ENCODE measurements at regions not wholly inside any gene's neighbourhood (a gene's known extent, or its start where the extent isn't known, plus 50 kb on each side); places are given as distances from the start of the nearest gene placed in this dataset.

GRCh38 chr6:146902846-146903245 lies 301.4 kb upstream of the STXBP5 start:
- H3K27ac ChIP-seq (ENCODE audit: low read length), result no peak overlapping the region

GRCh38 chr6:146903451-146903850 lies 300.8 kb upstream of the STXBP5 start:
- no peaks in the 10 kb centered on the region for H3K9me2 ChIP-seq (replicated peaks; ENCODE audit: insufficient read depth, low read length)
- no peaks in the 10 kb centered on the region for H3F3A ChIP-seq (ENCODE audit: insufficient read depth, low read length)
- H3K36me3 ChIP-seq (replicated peaks; ENCODE audit: insufficient read depth, low read length), result no peaks in the 10 kb centered on the region
- no peaks in the 10 kb centered on the region for H3K27me3 ChIP-seq (replicated peaks; ENCODE audit: insufficient read depth, low read length)
- H3K9me3 ChIP-seq (replicated peaks; ENCODE audit: insufficient read depth, low read length), result no peaks in the 10 kb centered on the region
- H3K4me1 ChIP-seq (ENCODE audit: low read length), result no peaks in the 10 kb centered on the region
- no peak overlapping the region for H3K9ac ChIP-seq (ENCODE audit: low read length)
- DNase-seq, result no peak
- H3K79me2 ChIP-seq (ENCODE audit: low read length), result no peaks in the 10 kb centered on the region
- no peaks in the 10 kb centered on the region for H4K20me1 ChIP-seq (ENCODE audit: insufficient read depth, low read length)
- H3K4me3 ChIP-seq (ENCODE audit: low read length), result no peak overlapping the region
- TF ChIP-seq EZH2phosphoT487 (IDR thresholded peaks at IDR 0.05; ENCODE audit: low read length) (no peak), CTCF (IDR thresholded peaks at IDR 0.05; ENCODE audit: low read length) (no peak), EZH2 (optimal IDR thresholded peaks at IDR 0.05; ENCODE audit: low read depth, low read length) (no peak)
- no peak overlapping the region for H3K4me2 ChIP-seq (ENCODE audit: low read depth, low read length)
- no peak overlapping the region for H3K27ac ChIP-seq (ENCODE audit: low read length)
- no peak overlapping the region for H2AFZ ChIP-seq (ENCODE audit: low read length)

More at GRCh38 chr6:146902846-146903245, 301.4 kb upstream of the STXBP5 start:
- DNase-seq, result no peak
- Histone ChIP-seq H3K36me3 (replicated peaks; ENCODE audit: insufficient read depth, low read length) (no peaks in the 10 kb centered on the region), H3K79me2 (ENCODE audit: low read length) (no peaks in the 10 kb centered on the region), H3K9me2 (replicated peaks; ENCODE audit: insufficient read depth, low read length) (no peaks in the 10 kb centered on the region), H3K9me3 (replicated peaks; ENCODE audit: insufficient read depth, low read length) (no peaks in the 10 kb centered on the region), H2AFZ (ENCODE audit: low read length) (no peak overlapping the region), H3K4me3 (ENCODE audit: low read length) (no peak overlapping the region), H3K4me2 (ENCODE audit: low read depth, low read length) (no peak overlapping the region), H3F3A (ENCODE audit: insufficient read depth, low read length) (no peaks in the 10 kb centered on the region), H3K27me3 (replicated peaks; ENCODE audit: insufficient read depth, low read length) (no peaks in the 10 kb centered on the region), H4K20me1 (ENCODE audit: insufficient read depth, low read length) (no peaks in the 10 kb centered on the region), H3K9ac (ENCODE audit: low read length) (no peak overlapping the region), H3K4me1 (ENCODE audit: low read length) (no peaks in the 10 kb centered on the region)
- TF ChIP-seq EZH2phosphoT487 (IDR thresholded peaks at IDR 0.05; ENCODE audit: low read length), result no peak
- TF ChIP-seq CTCF (IDR thresholded peaks at IDR 0.05; ENCODE audit: low read length), result no peak
- no peak for TF ChIP-seq EZH2 (optimal IDR thresholded peaks at IDR 0.05; ENCODE audit: low read depth, low read length)

GRCh38 chr6:146904596-146904995 lies 299.6 kb upstream of the STXBP5 start:
- Histone ChIP-seq H4K20me1 (ENCODE audit: insufficient read depth, low read length) (no peaks in the 10 kb centered on the region), H3K9me2 (replicated peaks; ENCODE audit: insufficient read depth, low read length) (no peaks in the 10 kb centered on the region), H3K36me3 (replicated peaks; ENCODE audit: insufficient read depth, low read length) (no peaks in the 10 kb centered on the region), H3K4me2 (ENCODE audit: low read depth, low read length) (no peak overlapping the region), H3K4me1 (ENCODE audit: low read length) (no peaks in the 10 kb centered on the region), H3F3A (ENCODE audit: insufficient read depth, low read length) (no peaks in the 10 kb centered on the region), H3K9me3 (replicated peaks; ENCODE audit: insufficient read depth, low read length) (no peaks in the 10 kb centered on the region), H3K27ac (ENCODE audit: low read length) (no peak overlapping the region), H3K27me3 (replicated peaks; ENCODE audit: insufficient read depth, low read length) (no peaks in the 10 kb centered on the region), H3K79me2 (ENCODE audit: low read length) (no peaks in the 10 kb centered on the region), H3K4me3 (ENCODE audit: low read length) (no peak overlapping the region), H2AFZ (ENCODE audit: low read length) (no peak overlapping the region), H3K9ac (ENCODE audit: low read length) (no peak overlapping the region)
- TF ChIP-seq CTCF (IDR thresholded peaks at IDR 0.05; ENCODE audit: low read length) (no peak), EZH2phosphoT487 (IDR thresholded peaks at IDR 0.05; ENCODE audit: low read length) (no peak)
- DNase-seq, result no peak

All from MM.1S (cell line).